Skin epidermis (tissue), 12 donors: ENCODE measurements at regions not wholly inside any gene's neighbourhood (a gene's known extent, or its start where the extent isn't known, plus 50 kb on each side); places are given as distances from the start of the nearest gene placed in this dataset.

ENCODE experiments used
- H3K27ac ChIP-seq, 21 experiments: fragments of 200-600 bp; sonication (generic) in 11 of 21; one replicate each; pipeline ENCODE4 v1.5.0; 2020; ENCODE audit warnings: mild to moderate bottlenecking in 3 of 21, inconsistent platforms in 2 of 21, moderate library complexity in 2 of 21
- H3K4me3 ChIP-seq, 7 experiments: fragments of 200-600 bp; sonication (generic) in 2 of 7; one replicate each; pipeline ENCODE4 v1.5.0; 2020; ENCODE audit warnings: inconsistent platforms in 2 of 7, mild to moderate bottlenecking in 2 of 7, moderate library complexity in 1 of 7

DNA sequence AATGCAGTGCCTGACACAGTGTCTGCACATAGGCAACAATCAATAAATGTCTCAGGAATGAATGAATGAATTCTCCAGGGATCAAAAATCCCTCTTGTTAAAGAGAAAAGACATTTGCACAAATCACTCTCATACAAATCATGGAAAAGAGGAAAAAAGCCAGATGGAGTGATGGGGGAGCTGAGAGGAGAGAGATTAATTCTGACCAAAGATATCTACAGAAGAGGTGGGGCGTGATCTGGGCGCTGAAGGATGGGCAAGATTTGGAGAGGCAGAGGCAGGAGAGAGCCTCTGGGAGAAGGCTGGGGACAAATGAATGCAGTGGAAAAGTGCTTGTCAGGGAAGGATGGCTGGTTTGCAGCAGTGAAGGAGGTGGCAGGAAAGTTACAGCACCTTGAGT, 142.9 kb upstream of the BACH2 start:
- Histone ChIP-seq H3K4me3 (no peak overlapping the region), H3K27ac (no peak overlapping the region)

DNA sequence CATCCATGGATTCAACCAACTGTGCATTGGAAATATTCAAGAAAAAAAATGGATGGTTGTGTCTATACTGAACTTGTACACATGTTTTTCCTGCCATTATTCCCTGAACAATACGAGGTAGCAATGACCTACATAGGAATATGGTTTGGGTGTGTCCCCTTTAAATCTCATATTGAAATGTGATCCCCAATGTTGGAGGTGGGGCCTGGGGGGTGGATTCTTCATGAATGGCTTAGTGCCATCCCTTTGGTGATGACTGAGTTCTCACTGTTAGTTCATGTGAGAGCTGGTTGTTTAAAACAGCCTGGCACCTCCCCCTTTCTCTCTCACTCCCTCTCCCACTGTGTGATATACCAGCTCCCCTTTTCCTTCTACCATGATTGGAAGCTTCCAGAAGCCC, 139.8 kb upstream of the BACH2 start:
- Histone ChIP-seq H3K4me3 (no peak overlapping the region), H3K27ac (no peak overlapping the region)

DNA sequence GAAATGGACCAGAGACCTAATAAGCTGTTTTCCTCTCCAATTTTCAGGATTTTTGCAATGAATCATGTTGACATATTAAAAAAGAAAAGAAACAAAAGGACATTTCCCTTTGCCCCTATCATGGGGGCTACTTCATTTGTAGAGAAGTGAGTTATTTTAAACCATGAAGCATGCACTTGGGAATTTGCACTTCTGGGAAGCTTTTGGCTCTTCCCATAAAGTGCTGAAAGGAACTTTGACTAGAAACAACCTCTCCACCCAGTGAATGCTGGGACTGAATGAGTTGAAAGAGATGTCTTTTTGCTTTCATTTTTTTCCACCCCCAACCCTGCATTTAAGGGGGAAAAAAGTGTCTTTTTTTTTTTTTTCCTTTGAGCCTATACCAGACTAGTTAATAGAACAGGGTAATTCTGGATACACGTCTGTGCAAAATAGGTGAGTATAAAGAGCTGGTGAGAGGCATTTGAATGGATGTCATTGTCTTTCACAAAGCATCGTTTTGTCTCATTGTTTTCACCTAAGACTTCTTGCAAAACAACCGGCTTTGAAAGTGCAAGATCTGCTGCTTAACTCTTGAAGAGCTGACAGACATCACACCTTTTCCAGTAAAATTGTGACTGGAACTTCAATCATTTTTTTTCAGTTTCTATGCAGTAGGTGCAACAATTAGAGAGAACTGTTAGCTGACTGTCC, 138.7 kb upstream of the BACH2 start:
- Histone ChIP-seq H3K27ac (no peak overlapping the region), H3K4me3 (no peak overlapping the region)

DNA sequence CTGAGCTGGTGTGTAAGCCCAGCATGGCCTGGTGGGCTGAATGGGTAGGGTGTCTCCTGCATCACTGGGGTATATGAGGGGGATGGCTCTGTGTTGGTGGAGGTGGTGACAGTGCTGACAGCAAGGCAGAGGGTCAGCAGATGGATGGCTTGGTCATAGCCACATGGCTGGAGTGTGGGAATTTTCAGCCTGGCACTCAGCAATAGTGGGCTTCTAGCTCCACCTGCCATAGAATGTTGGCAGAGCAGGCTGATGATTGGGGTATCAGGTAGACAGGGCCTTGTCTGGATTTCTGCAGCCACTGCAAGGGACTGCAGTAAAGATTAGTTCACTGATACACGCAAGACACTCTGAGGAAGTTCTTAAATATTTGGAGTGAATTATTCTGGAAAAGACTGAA, 137.5 kb upstream of the BACH2 start:
- no peak overlapping the region for H3K27ac ChIP-seq
- H3K4me3 ChIP-seq: no peak overlapping the region

DNA sequence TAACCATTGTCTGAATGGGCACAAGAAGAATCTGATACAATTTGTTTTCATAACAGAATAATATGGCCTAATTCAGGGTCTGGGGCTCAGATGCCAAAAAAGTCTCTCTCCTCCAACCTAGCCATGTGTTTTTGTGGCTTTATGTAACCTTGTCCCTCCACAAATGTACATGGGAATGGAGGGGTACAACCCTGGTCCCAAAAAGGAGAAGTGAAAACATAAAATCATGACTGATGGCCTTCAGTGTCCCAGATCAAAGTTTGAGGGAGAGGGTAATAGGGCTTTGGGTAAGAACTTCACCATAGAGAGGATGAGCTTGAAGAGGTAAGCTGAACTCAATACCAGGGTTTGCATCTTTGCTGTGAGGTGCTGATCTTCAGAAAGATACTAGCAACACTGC, 136.3 kb upstream of the BACH2 start:
- no peak overlapping the region for H3K27ac ChIP-seq
- H3K4me3 ChIP-seq: no peak overlapping the region

DNA sequence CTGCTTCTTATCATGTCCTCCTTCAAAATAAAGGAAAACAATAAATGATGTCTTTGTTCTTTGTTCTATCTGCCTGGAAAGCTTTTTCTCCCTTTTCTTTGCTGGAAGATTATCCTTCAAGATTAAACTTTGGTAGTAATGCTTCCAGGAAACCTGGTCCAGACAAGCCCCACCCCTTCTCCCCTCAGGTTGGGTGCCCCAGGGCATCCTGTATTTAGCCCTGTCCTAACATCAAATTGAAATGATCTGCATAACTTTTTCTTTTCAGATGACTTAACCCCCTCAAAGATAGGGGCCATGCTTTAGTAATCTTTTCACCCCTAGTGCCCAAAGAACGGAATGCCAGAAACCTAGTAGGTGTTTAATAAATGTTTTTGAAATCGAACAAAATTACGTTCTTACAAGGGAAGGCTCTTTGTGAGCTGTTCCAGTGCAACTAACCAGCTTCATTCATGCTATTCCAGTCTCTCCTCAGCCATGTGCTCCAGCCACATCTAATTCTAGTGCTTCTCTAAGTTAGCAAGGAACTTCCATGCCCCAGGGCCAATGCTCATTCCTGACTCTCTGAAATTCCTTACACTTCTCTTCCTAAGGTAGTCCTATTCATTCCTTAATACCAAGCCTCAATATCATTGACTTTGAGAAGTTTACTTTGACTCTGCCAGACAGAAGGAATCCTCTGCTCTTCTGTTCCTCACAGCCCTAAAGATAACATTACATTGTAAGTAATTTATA, 135.6 kb upstream of the BACH2 start:
- Histone ChIP-seq H3K27ac (no peak overlapping the region), H3K4me3 (no peak overlapping the region)

DNA sequence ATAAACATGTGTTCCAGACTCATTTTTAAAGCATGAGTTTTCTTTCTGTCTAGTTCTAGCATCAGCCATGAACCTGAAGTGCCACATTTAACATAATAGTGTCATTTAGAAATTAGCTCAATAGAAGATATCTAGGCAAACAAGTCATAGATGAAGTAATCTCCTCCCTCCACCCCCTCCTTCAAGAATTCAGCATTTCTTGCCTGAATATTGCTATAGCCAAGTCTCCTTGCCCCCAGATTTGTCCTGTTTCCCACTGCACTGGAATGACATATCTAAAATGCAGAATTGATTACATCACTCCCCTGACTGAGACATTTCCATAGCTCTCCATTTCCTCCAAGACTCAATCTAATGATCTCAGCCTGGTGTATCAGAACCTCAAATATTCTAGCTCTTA, 134.9 kb upstream of the BACH2 start:
- Histone ChIP-seq H3K4me3 (no peak overlapping the region), H3K27ac (no peak overlapping the region)

DNA sequence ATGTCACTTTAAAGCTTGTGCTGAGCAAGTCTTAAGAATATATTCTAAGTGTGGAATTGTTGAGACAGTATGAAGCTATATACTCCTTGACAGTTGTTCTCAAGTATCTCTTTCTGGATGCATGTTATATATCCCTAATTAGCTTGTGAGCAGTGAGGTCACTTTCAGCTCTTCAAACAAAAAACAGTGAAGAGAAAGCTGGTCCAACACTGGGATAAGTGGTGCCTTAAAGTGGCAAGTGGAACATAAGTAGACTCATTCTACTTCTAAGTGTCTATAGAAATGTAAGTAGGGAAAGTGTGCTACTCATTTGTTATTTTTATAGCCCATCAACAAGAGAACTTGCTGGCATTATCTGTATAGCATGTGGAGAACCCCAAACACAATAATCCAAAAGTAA, 133.1 kb upstream of the BACH2 start:
- no peak overlapping the region for H3K4me3 ChIP-seq

DNA sequence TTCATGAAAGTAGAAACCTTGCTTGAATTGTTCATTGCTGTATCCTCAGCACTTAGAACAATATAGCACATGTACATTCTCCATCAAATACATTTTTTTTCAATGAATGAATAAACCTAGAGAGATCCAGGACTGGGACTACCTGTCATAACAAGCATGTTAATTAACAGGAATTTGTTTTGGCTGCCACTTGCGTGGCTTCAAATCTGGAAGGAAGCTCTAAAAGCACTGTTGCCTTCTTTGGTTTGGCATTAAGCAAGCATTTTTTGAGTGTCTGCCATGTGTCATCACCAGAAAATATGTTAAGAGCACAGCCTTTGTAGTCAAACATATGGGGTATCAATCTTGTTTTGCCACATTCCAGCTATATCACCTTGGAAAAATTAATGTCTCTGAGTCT, 131.9 kb upstream of the BACH2 start:
- no peak overlapping the region for H3K27ac ChIP-seq
- no peak overlapping the region for H3K4me3 ChIP-seq

More for the DNA sequence above, 133.1 kb upstream of the BACH2 start:
- no peak overlapping the region for H3K27ac ChIP-seq

DNA sequence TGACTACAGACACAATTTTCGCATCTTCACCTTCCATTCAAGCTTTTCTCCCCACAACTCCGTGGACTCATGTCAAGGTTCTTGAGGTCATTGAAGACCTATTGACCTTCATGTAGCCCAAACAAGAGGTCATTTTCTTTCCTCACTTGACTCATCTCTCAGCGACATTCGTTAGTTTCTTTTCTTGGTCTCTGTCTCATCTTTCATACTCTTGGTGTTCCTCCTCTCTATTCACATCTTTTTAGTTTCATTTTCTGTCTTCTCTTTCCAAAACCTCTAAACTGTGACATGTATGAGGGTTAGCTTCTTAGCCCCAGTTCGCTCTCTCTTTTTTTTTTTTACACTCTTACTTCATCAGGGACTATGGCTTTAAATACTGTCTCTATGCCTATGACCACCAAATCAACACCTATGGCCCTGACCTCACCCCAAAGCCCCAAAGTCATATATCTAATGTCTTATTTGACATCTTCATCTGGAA, 128.6 kb upstream of the BACH2 start:
- Histone ChIP-seq H3K27ac (peak overlapping the region in 3 of 21 experiments; percentile 6 to 66 (median 33)), H3K4me3 (no peak overlapping the region)

DNA sequence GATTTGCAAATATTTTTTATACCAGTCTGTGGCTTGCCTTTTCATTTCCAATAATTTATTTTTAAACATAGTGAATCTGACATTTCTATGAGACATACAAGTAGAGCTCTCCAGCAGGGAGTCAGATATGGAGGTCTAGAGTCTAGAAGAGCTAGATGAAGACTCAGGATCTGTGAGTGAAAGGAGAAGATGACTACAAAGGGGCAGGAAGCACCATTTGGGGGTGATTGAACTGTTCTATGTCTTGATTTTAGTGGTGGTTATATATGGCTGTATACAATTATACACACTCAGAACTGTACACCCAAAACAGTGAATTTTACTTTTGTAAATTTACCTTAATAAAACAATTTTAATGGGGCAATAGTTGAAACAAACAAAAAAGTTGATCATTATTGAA, 127.9 kb upstream of the BACH2 start:
- Histone ChIP-seq H3K27ac (peak overlapping the region in 1 of 21 experiments; percentile 66), H3K4me3 (no peak overlapping the region)

DNA sequence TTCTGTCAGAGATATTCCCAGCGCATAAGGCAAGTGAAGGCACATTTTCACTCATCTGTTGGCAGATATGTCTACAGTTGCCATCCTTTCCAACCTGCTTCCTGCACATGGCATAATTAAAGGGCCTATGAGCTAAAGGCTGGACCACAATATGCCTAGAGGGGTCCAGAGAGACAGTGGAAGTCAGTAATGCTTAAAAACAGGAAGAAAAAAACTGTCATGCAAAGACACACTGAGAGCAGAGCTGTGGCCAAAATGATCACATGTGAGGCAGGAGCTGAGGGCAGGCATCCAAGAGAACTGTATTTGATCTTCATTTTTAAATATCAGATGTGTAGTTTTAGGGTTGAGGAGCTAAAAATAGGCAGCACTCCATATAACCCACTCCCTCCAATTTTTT, 125.0 kb upstream of the BACH2 start:
- no peak overlapping the region for H3K4me3 ChIP-seq
- H3K27ac ChIP-seq: no peak overlapping the region

DNA sequence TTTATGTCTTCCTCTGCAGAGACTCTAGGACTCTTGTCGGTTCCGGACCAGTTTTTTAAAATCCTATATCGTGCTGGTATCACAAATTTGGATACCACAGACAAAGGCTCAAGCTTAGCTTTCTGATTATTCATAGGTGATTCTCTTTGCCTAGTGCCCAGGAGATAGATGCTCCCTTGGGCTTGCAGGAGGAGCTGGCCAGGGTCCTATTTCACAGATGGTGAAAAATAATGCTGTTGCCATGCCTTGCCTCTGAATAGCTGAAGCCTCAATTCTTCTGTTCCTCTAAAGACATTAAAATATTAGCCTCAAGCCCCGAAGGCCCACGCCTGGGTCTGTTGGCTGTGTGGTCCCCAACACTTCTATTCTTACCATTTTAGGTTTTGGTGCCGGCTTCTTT, 123.9 kb upstream of the BACH2 start:
- Histone ChIP-seq H3K27ac (no peak overlapping the region), H3K4me3 (no peak overlapping the region)

DNA sequence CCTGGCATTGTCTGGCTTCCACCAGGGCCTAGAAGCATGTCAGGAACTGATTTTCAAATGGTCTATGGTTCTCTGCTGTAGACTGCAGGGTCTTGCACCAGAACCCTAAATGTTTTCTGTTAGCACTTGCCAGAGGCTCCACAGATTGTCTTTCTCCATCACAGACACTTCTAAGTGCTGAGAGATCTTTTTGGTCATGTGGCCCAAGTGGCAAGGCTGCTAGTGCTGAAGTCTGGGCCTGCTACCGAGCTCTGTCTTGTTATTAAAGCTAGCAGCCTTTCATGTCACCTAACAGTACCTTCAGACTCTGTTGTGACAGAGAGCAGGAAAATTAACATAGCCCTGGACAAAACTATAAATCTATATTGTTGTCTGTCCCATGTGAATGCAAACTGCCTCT, 120.7 kb upstream of the BACH2 start:
- no peak overlapping the region for H3K4me3 ChIP-seq

DNA sequence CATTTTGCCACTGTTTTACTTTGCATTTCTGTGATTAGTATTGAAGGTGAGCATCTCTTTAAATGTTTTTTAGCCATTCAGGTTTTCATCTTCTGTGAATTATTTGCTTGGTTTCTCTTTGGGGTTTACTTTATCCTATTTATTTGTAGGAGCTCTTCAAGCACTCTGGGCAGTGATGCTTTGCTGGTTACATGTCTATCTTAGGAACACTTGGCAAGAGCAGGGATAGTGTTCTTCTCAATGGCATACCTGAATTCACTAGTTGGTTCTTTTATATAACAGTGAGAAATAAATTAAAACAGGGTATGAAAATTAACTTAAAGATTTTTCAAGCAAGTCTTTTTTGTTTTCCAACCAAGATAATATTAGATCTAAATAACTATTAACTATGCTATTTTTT, 119.7 kb upstream of the BACH2 start:
- Histone ChIP-seq H3K4me3 (no peak overlapping the region), H3K27ac (no peak overlapping the region)

More for the DNA sequence above, 120.7 kb upstream of the BACH2 start:
- H3K27ac ChIP-seq: no peak overlapping the region

DNA sequence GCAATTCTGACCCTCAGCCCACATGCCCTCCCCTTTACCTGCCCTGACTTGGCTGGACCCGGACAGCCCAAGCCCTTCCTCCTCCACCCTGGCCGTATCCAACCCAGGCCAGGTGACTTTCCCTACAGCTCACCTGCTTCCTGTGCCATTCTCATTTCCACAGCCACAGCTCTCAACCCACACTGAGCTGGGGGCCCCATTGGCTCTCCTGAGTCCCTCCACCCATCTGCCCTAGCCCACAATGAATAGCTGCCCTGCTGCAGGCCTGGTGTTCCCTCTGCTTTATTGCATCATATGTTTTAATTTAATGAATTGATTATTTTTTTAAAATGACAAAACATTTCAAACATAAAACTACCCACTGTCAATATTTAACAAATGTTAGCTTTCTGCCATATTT, 118.5 kb upstream of the BACH2 start:
- H3K27ac ChIP-seq: no peak overlapping the region

DNA sequence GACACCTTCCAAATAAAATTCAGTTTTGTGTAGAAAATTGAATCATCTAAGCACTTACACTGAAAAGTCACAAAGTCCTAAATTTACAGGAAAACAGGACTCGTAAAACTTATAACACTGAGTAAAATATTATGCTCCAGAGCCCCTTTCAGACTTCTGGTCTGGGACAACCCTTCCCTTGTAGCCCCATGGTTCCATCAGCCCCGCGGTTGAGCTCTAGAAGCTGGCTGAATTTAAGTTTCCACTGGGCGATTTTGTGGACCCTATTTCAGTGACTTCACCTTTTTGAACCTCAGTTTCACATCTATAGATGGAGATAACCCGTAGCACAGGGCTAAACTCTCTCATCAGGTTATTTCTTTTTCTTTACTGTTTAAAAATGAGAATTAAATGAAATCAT, 117.7 kb upstream of the BACH2 start:
- H3K4me3 ChIP-seq: no peak overlapping the region
- H3K27ac ChIP-seq: no peak overlapping the region

More for the DNA sequence above, 118.5 kb upstream of the BACH2 start:
- H3K4me3 ChIP-seq: no peak overlapping the region

DNA sequence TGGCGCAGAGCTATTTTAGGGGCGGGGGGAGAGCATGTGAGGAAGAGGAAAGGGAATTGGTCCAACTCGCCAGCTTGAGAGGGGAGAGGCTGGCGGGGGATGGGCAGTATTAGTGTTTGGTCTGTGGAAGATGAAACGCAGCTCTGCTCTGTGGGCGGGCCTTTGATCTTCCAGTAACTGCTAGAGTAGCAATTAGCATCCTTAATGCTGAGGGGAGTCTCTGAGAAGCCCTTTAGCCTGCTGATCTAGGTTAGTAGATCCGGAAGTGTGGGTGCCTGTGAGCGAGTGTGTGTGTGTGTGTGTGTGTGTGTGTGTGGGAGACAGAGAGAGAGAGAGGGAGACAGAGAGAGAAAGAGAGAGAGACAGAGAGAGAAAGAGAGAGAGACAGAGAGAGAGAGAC, 117.2 kb upstream of the BACH2 start:
- Histone ChIP-seq H3K4me3 (peak overlapping the region in 3 of 7 experiments; percentile 1 to 19 (median 8)), H3K27ac (peak overlapping the region in 1 of 21 experiments; percentile 43)

DNA sequence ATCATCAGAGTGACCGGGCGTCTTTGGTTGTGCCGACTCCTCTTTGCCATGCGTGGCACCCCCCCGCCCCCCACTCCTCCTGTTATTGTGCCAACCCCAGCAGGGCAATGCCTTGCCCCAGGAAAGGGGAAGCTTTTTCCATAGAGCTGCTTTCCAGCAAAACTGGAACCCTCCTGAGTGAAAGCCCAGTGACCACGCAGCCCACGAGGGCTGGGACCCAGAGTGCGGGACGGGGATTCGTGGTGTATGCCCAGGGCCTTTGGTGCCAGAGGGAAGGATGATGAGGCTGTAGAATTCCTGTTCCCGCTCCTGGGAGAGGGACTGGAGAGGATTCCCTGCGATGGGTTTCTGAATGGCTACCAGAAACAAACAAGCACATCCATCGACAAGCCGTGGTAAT, 116.8 kb upstream of the BACH2 start:
- peak overlapping the region in 2 of 21 experiments; percentile 31 to 43 for H3K27ac ChIP-seq
- peak overlapping the region in 3 of 7 experiments; percentile 1 to 19 (median 8) for H3K4me3 ChIP-seq

DNA sequence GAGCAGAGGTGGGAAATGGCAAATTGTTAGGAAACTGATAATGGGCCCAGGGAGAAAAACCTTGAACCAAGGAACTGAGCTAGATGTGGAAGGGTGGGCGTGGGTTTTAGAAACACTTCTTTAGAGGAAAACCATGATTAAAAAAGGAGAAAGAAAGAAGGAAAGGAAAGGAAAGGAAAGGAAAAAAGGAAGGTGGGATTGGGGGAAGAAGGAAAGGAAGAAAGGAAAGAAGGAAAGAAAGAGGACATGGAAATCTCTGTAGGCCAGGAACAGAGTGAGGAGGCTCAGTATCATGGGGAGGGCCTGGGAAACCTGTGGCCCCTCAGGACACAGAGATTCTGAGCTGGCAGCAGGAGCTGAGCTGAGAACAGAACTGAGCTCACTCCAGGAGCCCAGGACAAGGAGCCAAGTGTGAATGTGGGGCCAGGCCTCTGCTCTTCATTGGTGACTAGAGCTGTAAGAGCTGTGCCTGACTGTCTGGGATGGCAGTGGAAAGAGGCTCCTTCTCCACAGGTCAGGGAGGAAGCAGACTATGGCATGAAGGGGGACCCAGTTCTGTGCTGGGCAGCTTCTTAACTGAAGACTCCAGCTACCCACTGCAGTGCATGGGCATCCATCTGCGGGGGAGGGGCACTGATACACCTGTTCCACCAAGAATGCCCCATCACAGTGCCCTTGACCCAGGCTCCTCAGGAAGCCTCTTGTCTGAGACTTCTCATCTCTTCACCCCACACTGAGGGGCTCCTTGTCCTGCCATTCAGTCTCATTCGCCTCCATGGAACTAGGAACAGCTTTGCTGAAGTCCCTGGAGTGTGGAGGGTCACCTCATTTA, 116.1 kb upstream of the BACH2 start:
- Histone ChIP-seq H3K27ac (peak overlapping the region in 2 of 21 experiments; percentile 31 to 43), H3K4me3 (no peak overlapping the region)
